ENCODE measurements at regions not wholly inside any gene's neighbourhood (a gene's known extent, or its start where the extent isn't known, plus 50 kb on each side); places are given as distances from the start of the nearest gene placed in this dataset.
A peak's percentile ranks its signal among the peaks of the same experiment; 100 is the strongest.

DNA sequence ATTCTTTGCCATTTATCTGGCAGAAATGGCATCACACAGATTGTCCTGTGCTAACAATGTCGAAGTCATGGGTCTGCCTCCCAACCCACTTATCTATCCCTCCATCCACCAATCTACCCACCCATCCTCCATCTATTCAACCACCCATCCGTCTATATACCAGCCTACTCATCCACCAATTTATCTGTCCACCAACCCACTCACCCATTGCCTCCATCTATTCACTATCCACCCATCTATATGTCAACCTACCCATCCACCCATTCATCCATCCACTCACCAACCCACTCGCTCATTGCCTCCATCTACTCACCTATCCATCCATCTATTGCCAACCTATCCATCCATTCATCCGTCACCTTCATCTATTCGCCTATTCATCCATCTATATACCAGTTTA lies 521.2 kb downstream of the SHQ1 start:
- no peak for DNase-seq (ENCODE audit: low spot score)

- DNase-seq (ENCODE audit: low spot score): no peak
Measured at GRCh38 chr3:72324253-72324811, 523.9 kb downstream of the SHQ1 start.

DNA sequence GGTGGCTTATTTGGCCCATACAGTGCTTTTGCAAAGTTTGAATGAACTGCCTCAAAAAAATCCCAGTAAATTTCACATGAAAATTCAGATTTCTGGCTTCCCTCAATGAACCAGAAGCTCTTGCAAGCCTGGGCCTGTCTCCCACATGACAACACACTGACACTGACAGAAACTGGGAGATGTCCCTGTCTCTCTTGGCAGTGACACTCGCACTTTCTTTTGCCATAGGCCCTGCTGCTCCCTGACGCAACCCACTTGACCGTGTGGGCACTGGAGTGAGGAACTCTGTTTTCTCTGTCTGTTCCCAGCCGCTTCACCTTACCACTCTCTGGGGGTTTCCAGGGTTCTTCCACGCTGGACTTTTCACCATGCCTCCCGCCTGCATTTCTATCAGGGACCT lies 524.5 kb downstream of the SHQ1 start:
- no peak for DNase-seq (ENCODE audit: low spot score)

DNA sequence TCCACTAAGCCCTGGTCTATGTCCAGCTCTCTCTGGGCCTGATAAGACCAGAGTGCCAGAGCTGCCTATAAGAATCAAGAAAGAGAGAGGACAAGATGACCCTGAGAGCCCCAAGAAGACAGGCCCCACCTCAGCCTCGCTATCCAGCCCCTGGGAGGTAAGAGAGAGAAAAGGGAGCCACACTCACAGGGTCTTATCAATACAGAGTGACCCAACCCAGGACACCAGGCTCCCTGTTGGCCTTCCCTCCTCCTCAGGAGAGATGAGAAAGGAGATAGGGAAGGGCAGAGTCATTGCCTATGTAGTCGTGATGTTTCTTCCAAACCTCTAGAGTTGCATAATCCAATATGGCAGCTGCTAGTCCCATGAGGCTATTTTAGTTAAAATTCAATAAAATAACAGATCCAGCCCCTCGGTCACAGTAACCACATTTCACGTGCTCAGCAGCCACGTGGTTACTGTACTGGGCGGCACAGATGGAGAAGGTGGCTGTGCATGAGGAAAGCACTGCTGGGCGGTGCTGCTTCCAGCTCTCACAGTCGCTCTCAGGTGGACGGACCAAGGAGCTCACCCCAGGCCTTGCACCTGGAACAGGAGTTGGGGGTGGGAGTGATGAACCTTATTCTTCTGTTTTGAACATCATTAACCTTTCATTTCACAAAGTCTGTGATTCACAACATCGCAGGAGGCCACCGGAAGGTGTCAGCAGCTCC lies 525.8 kb downstream of the SHQ1 start:
- no peak for DNase-seq (ENCODE audit: low spot score)

- no peak for DNase-seq (ENCODE audit: low spot score)
Measured at GRCh38 chr3:72320955-72321303, 527.3 kb downstream of the SHQ1 start.

- no peak for DNase-seq (ENCODE audit: low spot score)
Measured at GRCh38 chr3:72320095-72320954, 527.9 kb downstream of the SHQ1 start.

GRCh38 chr3:72319194-72320094 lies 528.8 kb downstream of the SHQ1 start:
- DNase-seq (ENCODE audit: low spot score): no peak

- peak; percentile 16 for DNase-seq (ENCODE audit: low spot score)
Measured at GRCh38 chr3:72318504-72319193, 529.6 kb downstream of the SHQ1 start.

- no peak for DNase-seq (ENCODE audit: low spot score)
Measured at GRCh38 chr3:72317491-72317890, 530.8 kb downstream of the SHQ1 start.

DNA sequence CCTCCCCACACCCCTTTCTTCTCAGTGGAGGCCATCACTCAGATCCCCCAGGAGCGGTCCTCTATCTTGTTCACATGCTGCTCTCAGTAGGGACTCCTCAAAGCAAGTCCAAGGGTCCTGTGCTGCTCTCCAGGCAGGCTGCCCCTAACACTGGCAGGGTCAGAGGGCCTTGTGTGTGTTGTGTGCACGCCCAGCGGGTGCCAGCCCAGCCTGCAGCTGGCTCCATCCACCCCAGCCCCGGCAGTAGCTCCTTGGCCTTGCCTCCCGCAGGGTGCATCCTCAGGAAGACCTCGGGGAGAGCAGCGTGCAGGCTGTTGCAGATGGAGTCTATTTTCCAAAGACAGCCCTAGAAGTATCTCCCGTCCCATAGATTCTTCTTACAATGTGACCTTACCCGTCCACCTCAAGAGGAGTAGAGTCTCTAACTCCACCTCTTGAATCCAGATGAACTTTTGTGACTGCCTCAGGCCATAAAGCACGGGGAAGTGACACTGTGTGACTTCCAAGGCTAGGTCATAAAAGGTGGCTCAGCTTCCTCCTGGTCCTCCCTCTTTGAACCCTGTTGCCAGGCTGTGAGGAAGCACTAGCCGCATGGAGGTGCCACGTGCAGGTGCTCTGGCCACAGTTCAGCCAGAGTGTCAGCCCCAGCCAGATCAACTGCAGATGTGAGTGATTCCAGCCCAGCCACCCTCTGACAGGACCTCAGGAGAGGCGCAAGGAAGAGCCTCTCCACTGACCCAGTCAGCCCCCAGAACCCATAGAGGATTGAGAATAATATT lies 531.6 kb downstream of the SHQ1 start:
- DNase-seq (ENCODE audit: low spot score): no peak

- DNase-seq (ENCODE audit: low spot score): no peak
Measured at GRCh38 chr3:72313308-72313707, 528.4 kb upstream of the PROK2 start.

- DNase-seq (ENCODE audit: low spot score): no peak
Measured at GRCh38 chr3:72312339-72312738, 527.4 kb upstream of the PROK2 start.

- DNase-seq (ENCODE audit: low spot score): no peak
Measured at GRCh38 chr3:72311425-72311824, 526.5 kb upstream of the PROK2 start.

DNA sequence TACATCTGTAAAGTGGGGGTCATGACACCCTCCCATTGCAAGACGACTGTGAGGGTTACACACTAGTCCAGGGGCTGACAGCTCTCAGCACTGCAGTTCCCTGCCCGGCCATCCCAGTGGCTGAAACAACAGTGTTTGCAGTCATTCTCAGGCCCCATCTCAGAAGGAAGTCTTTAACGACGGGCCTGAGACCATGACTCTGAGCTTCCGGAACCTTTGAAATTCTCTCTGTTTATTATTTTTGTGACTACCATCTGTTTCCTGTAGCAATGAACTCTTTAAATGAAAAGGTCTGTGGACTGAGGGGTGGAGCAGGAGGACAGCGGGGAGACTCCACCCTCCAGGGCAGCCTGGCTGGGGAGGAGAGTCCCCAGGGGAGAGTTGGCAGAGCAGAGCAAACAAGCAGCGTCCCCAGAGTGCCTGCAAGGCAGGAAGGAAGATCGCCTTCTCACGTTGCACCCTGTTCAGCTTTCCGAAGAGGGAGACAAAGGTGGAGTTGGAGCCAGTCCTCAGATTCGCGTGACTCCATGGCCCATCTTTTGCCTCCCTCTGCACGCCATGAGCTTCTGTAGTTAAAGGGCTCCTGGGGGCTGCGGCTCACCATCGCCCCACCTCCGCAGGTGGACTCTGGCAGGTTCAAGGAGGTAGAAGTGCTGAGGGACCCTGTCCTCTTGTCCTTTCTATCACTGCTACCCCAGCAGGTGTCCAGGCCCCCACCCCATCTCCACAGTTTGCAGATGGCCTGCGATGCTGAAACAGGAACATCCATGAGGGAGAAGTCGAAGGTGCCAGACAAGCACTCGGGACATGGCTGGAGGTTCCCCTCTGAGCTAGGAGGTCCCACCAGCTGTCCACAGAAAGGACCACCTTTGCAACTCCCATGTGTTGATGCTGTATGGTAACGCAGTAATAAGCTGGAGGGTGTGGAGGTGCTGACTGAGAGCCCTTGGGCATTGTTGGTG lies 525.8 kb upstream of the PROK2 start:
- peak; percentile 71 for DNase-seq (ENCODE audit: low spot score)

DNA sequence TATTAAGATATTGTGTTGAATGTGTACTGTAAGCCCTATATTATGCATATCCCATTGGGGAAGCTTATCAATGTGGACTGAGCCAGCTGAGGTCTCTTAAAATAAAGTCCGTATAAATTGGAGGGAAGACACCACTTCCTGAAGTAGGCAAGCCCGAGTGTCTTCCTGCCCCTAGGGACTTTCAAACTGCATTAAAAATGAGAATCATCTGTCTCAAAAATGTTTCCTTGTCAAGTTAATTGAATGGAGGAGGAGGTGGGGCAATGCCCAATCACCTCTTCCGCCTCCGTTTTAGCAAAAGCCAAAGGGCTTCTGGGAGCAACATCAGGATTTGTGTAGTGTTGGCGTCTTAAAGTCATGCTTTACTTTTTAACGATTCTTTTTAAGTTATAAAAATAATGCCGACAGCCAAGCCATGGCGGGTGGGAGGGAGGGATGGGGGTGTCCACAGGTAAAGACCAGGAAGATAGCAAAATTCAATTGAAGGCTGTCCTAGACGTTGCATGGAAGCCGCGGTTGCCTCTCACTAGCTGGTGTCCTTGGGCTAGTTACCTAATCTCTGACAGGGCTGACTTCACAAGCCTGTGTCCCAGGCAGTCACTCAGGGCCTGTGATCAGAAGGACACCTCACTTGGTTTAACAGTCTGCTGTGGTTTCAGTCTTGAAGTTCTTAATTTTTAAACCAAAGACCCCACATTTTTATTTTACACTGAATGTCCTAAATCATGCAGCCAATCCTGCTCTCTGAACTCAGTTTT lies 524.9 kb upstream of the PROK2 start:
- no peak for DNase-seq (ENCODE audit: low spot score)

DNA sequence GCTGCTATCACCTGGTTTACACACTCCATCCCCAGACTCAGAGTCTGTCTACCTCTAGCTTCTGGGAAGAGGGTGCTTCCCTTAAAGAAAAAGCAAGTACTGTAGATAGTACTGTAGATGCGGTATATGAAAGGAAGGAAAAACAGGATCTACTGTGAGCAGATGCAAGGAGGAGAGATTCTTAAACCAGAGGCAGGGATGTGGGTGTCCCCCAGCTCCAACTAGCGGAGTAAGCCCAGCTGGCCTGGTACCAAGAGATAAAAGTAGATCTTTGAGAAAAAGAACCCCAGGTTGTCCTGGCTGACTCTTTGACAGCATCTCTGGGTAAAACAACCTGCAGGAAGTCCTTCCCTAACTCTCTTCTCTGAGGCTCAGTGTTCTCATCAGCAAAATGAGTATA lies 523.7 kb upstream of the PROK2 start:
- no peak for DNase-seq (ENCODE audit: low spot score)

GRCh38 chr3:72307438-72308115 lies 522.6 kb upstream of the PROK2 start:
- DNase-seq (ENCODE audit: low spot score): no peak

GRCh38 chr3:72306800-72307341 lies 521.9 kb upstream of the PROK2 start:
- peak; percentile 22 for DNase-seq (ENCODE audit: low spot score)

All from H4 (cell line).